ENCODE measurements at regions not wholly inside any gene's neighbourhood (a gene's known extent, or its start where the extent isn't known, plus 50 kb on each side); places are given as distances from the start of the nearest gene placed in this dataset.

DNA sequence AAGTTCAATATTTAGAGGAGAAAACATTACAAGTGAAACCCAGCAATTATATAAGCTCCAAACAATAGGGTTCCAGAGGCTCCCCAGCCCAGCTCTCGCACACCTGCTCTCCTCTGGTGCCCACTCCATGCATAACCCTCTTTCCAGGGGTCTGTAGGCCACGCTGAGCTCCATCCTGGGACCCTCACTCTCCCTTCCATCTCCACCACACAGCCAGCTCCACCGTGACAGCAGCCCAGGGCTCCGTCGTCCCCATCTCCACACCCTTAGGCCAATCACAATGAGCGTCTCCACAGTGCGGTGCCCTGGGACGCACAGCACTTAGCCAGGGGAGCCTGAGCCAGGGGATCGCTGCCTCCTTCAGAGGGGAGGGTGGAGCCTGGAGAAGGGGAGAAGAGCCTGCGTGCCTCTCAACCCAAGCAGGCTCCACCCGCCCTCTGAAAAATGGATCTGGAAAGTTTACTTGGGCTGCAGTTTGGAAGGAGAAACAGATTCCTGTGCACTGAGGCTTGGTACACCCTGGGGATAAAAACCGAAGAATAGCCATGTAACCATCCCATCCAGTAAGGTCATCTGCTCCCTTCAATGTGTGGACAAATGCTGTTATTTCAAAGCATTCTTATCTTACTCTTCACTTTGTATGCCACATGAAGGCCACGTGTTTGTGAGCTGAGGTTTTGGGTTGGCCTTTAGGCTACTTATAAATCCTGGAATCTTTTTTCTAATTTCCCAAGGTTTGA is 72.4 kb upstream of the GGTLC1 start:
- TF ChIP-seq, protein P1, sequence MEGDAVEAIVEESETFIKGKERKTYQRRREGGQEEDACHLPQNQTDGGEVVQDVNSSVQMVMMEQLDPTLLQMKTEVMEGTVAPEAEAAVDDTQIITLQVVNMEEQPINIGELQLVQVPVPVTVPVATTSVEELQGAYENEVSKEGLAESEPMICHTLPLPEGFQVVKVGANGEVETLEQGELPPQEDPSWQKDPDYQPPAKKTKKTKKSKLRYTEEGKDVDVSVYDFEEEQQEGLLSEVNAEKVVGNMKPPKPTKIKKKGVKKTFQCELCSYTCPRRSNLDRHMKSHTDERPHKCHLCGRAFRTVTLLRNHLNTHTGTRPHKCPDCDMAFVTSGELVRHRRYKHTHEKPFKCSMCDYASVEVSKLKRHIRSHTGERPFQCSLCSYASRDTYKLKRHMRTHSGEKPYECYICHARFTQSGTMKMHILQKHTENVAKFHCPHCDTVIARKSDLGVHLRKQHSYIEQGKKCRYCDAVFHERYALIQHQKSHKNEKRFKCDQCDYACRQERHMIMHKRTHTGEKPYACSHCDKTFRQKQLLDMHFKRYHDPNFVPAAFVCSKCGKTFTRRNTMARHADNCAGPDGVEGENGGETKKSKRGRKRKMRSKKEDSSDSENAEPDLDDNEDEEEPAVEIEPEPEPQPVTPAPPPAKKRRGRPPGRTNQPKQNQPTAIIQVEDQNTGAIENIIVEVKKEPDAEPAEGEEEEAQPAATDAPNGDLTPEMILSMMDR (IDR thresholded peaks at IDR 0.05): no peak
- TF ChIP-seq POLR2A (IDR thresholded peaks at IDR 0.05): no peak

Measured in heart left ventricle (tissue), 13 donors.